ENCODE measurements at regions not wholly inside any gene's neighbourhood (a gene's known extent, or its start where the extent isn't known, plus 50 kb on each side); places are given as distances from the start of the nearest gene placed in this dataset.

- CTCF ChIA-PET (ENCODE audit: low intra/inter-chr PET ratio): no interaction called here
- no peak for FAIRE-seq
- Histone ChIP-seq H3K9me3 (replicated peaks; ENCODE audit: control insufficient read depth, insufficient read depth, low read depth, low read length) (no peaks in the 10 kb centered on the region), H3K79me2 (ENCODE audit: control insufficient read depth, insufficient read depth, low read length) (no peaks in the 10 kb centered on the region), H3K9ac (ENCODE audit: insufficient read depth in 1 of 2, low read depth in 2 of 2, low read length in 2 of 2) (no peak overlapping the region), H3K4me2 (ENCODE audit: insufficient read depth, low read length) (no peak overlapping the region), H2AFZ (ENCODE audit: low read depth, low read length) (no peak overlapping the region), H3K36me3 (ENCODE audit: control insufficient read depth, insufficient read depth, low read length) (no peaks in the 10 kb centered on the region), H3K4me1 (replicated peaks in 1 of 2; ENCODE audit: control insufficient read depth in 2 of 2, insufficient read depth in 2 of 2, low read length in 2 of 2) (no peaks in the 10 kb centered on the region), H3K27ac (ENCODE audit: extremely low read depth, low read depth, low read length) (no peak overlapping the region), H3K4me3 (no peak overlapping the region), H3K9me1 (ENCODE audit: control insufficient read depth, insufficient read depth, low read length) (no peaks in the 10 kb centered on the region), H4K20me1 (replicated peaks; ENCODE audit: control insufficient read depth, insufficient read depth, low read length) (no peaks in the 10 kb centered on the region), H3K27me3 (ENCODE audit: control insufficient read depth in 2 of 2, insufficient read depth in 2 of 2, low read length in 2 of 2) (no peaks in the 10 kb centered on the region)
- in situ Hi-C loops (cut with MboI) (no loop called here), intact Hi-C loops (cut with micrococcal nuclease) (no loop called here)
- 0% methylated on average over 1 of the region's 1 CpG for WGBS (ENCODE audit: insufficient coverage, low coverage, missing lambda C conversion rate)
- no peak for TF ChIP-seq ZNF79 (CRISPR knock-in tag; IDR thresholded peaks at IDR 0.05; ENCODE audit: low read depth)
- no TSS peak for BruUV-seq (replicated peaks)
- no peak for DNase-seq (ENCODE audit: extremely low read depth in 1 of 4, low spot score in 3 of 4)
- no peak for ATAC-seq
- POLR2A ChIA-PET: no interaction called here
Observed at GRCh38 chr7:124323597-124323996, 290.7 kb upstream of the TMEM229A start.

- CTCF ChIA-PET (ENCODE audit: low intra/inter-chr PET ratio): no interaction called here
- Histone ChIP-seq H2AFZ (ENCODE audit: low read depth, low read length) (no peak overlapping the region), H3K27ac (ENCODE audit: extremely low read depth, low read depth, low read length) (no peak overlapping the region), H3K79me2 (ENCODE audit: control insufficient read depth, insufficient read depth, low read length) (no peaks in the 10 kb centered on the region), H3K9me3 (replicated peaks; ENCODE audit: control insufficient read depth, insufficient read depth, low read depth, low read length) (no peaks in the 10 kb centered on the region), H3K4me2 (ENCODE audit: insufficient read depth, low read length) (no peak overlapping the region), H3K27me3 (ENCODE audit: control insufficient read depth in 2 of 2, insufficient read depth in 2 of 2, low read length in 2 of 2) (no peaks in the 10 kb centered on the region), H3K4me3 (no peak overlapping the region), H3K9me1 (ENCODE audit: control insufficient read depth, insufficient read depth, low read length) (no peaks in the 10 kb centered on the region), H3K9ac (ENCODE audit: insufficient read depth in 1 of 2, low read depth in 2 of 2, low read length in 2 of 2) (no peak overlapping the region), H3K4me1 (replicated peaks in 1 of 2; ENCODE audit: control insufficient read depth in 2 of 2, insufficient read depth in 2 of 2, low read length in 2 of 2) (no peaks in the 10 kb centered on the region), H4K20me1 (replicated peaks; ENCODE audit: control insufficient read depth, insufficient read depth, low read length) (no peaks in the 10 kb centered on the region), H3K36me3 (ENCODE audit: control insufficient read depth, insufficient read depth, low read length) (no peaks in the 10 kb centered on the region)
- POLR2A ChIA-PET: no interaction called here
- WGBS (ENCODE audit: insufficient coverage, low coverage, missing lambda C conversion rate): 0% methylated on average over 1 of the region's 1 CpG
- DNase-seq (ENCODE audit: extremely low read depth in 1 of 4, low spot score in 3 of 4) (no peak), ATAC-seq (no peak), FAIRE-seq (no peak)
- BruUV-seq (replicated peaks): no TSS peak
- intact Hi-C loops (cut with micrococcal nuclease): no loop called here
- in situ Hi-C loops (cut with MboI): no loop called here
- TF ChIP-seq KDM5B (IDR thresholded peaks at IDR 0.05; ENCODE audit: insufficient replicate concordance, low read depth, low read length) (no peak), TARDBP (IDR thresholded peaks at IDR 0.05) (no peak), ZNF695 (CRISPR knock-in tag; IDR thresholded peaks at IDR 0.05) (no peak), PRPF4 (IDR thresholded peaks at IDR 0.05; ENCODE audit: insufficient read depth, low read depth, low read length, poor library complexity, severe bottlenecking) (no peak), MED1 (CRISPR knock-in tag; IDR thresholded peaks at IDR 0.05; ENCODE audit: borderline replicate concordance) (no peak), ZKSCAN1 (IDR thresholded peaks at IDR 0.05; ENCODE audit: low read depth, low read length) (no peak), EP300 (IDR thresholded peaks at IDR 0.05; ENCODE audit: low read length) (no peak), TSC22D4 (tag; IDR thresholded peaks at IDR 0.05) (no peak), DIDO1 (tag; IDR thresholded peaks at IDR 0.05; ENCODE audit: low read depth) (no peak), ZNF124 (CRISPR knock-in tag; IDR thresholded peaks at IDR 0.05) (no peak), CREB5 (CRISPR knock-in tag; IDR thresholded peaks at IDR 0.05) (no peak), ZBTB11 (CRISPR knock-in tag; IDR thresholded peaks at IDR 0.05) (no peak)
Observed at GRCh38 chr7:124322561-124322960, 289.7 kb upstream of the TMEM229A start.

Measured in K562 (cell line).